Lower leg skin (tissue), 3 donors: ENCODE measurements at regions not wholly inside any gene's neighbourhood (a gene's known extent, or its start where the extent isn't known, plus 50 kb on each side); places are given as distances from the start of the nearest gene placed in this dataset.

Experiments
- POLR2A ChIP-seq, 2 donors: fragments of 450-650 bp; IDR thresholded peaks; one replicate each; pipeline ENCODE4 v1.6.1; 2016 to 2017; ENCODE audit warnings: antibody characterized with exemption in 2 of 2, mild to moderate bottlenecking in 1 of 2, moderate library complexity in 1 of 2
- TF ChIP-seq, protein P1 (sequence below), 3 donors: fragments of 450-650 bp; IDR thresholded peaks; one replicate each; pipeline ENCODE4 v1.5.1; 2016; ENCODE audit warnings: antibody characterized with exemption in 3 of 3, mild to moderate bottlenecking in 3 of 3, moderate library complexity in 2 of 3

GRCh38 chr1:185449378-185450059, 132.5 kb upstream of the IVNS1ABP start:
- TF ChIP-seq, protein P1, sequence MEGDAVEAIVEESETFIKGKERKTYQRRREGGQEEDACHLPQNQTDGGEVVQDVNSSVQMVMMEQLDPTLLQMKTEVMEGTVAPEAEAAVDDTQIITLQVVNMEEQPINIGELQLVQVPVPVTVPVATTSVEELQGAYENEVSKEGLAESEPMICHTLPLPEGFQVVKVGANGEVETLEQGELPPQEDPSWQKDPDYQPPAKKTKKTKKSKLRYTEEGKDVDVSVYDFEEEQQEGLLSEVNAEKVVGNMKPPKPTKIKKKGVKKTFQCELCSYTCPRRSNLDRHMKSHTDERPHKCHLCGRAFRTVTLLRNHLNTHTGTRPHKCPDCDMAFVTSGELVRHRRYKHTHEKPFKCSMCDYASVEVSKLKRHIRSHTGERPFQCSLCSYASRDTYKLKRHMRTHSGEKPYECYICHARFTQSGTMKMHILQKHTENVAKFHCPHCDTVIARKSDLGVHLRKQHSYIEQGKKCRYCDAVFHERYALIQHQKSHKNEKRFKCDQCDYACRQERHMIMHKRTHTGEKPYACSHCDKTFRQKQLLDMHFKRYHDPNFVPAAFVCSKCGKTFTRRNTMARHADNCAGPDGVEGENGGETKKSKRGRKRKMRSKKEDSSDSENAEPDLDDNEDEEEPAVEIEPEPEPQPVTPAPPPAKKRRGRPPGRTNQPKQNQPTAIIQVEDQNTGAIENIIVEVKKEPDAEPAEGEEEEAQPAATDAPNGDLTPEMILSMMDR (IDR thresholded peaks at IDR 0.05), result no peak
- TF ChIP-seq POLR2A (IDR thresholded peaks at IDR 0.05), result no peak
